HepG2 (cell line): ENCODE measurements at regions not wholly inside any gene's neighbourhood (a gene's known extent, or its start where the extent isn't known, plus 50 kb on each side); places are given as distances from the start of the nearest gene placed in this dataset.

ENCODE experiments used
- ATAC-seq: fragments of 200-7000 bp; cut with Tn5 transposase; 3 replicates; pipeline ENCODE4 v1.9.1; 2020; ENCODE audit warnings: mild to moderate bottlenecking, moderate library complexity
- BruUV-seq: library from RNA; stranded (reverse); fragments of 400-500 nt; replicated peaks from 2 replicates; lab custom pipeline; 2021; lab: Mats Ljungman, UMichigan
- CTCF ChIA-PET: fragments of 300-600 bp; formaldehyde crosslinking; extraction: SDS; loops from one replicate; lab custom pipeline; 2021; ENCODE audit warnings: low total read pairs, inconsistent platforms, low intra/inter-chr PET ratio; lab: Yijun Ruan, JAX
- POLR2A ChIA-PET: fragments of 350-600 bp; sonication (Branson Sonifier 250); formaldehyde crosslinking; loops from one replicate; lab custom pipeline; 2020; ENCODE audit warnings: antibody characterized with exemption, inconsistent platforms; lab: Yijun Ruan, JAX
- DNase-seq: peaks from one replicate; pipeline ENCODE4 v3.0.0-alpha.2; 2015; ENCODE audit warnings: low spot score
- FAIRE-seq: peaks from 3 replicates; lab custom pipeline; 2011; peaks lifted over from hg19 to GRCh38; lab: Jason Lieb, UNC
- H2AFZ ChIP-seq: one replicate; pipeline ENCODE4 v1.6.1; 2011; ENCODE audit warnings: low read length, inconsistent platforms
- H3K27ac ChIP-seq: fragments of 300-600 bp; 3 replicates; pipeline ENCODE4 v1.8.0; 2011; ENCODE audit warnings: mixed run types, mild to moderate bottlenecking, mixed read lengths, low read length, inconsistent platforms; ENCODE audit not compliant: insufficient read depth; ENCODE audit errors: extremely low read length
- H3K27me3 ChIP-seq, 2 experiments: fragments of 200-600 bp in 1 of 2; 2 replicates in 1 of 2; 3 replicates in 1 of 2; pipeline versions ENCODE4 v1.6.0 to v1.8.0; 2011; ENCODE audit warnings: low read length in 2 of 2, mild to moderate bottlenecking in 2 of 2, moderate library complexity in 2 of 2, inconsistent platforms in 1 of 2; ENCODE audit not compliant: insufficient read depth in 2 of 2, control insufficient read depth in 1 of 2
- H3K36me3 ChIP-seq, 2 experiments: fragments of 200-600 bp in 1 of 2; replicated peaks in 1 of 2; 2 replicates in 1 of 2; 3 replicates in 1 of 2; pipeline versions ENCODE4 v1.5.1 to v1.8.0; 2011; ENCODE audit warnings: low read length in 2 of 2, inconsistent platforms in 1 of 2; ENCODE audit not compliant: insufficient read depth in 2 of 2, control insufficient read depth in 1 of 2
- H3K4me1 ChIP-seq: 2 replicates; pipeline ENCODE4 v1.5.1; 2012; ENCODE audit warnings: low read length, inconsistent platforms; ENCODE audit not compliant: insufficient read depth
- H3K4me2 ChIP-seq: 2 replicates; pipeline ENCODE4 v1.6.0; 2011; ENCODE audit warnings: low read depth, low read length, inconsistent platforms
- H3K4me3 ChIP-seq, 3 experiments: fragments of 200-600 bp in 1 of 3; sonication (generic), shearing (Covaris generic) in 1 of 3; replicated peaks in 1 of 3; 2 replicates each; pipeline ENCODE4 v1.5.1; 2011 to 2016; ENCODE audit warnings: low read length in 3 of 3, inconsistent platforms in 2 of 3, low read depth in 2 of 3, mild to moderate bottlenecking in 2 of 3, control low read depth in 1 of 3, mixed read lengths in 1 of 3; ENCODE audit not compliant: insufficient read depth in 1 of 3
- H3K79me2 ChIP-seq: one replicate; pipeline ENCODE4 v1.6.1; 2011; ENCODE audit warnings: low read length, inconsistent platforms; ENCODE audit not compliant: insufficient read depth
- H3K9ac ChIP-seq: 2 replicates; pipeline ENCODE4 v1.6.0; 2011; ENCODE audit warnings: mild to moderate bottlenecking, low read depth, low read length, inconsistent platforms; ENCODE audit not compliant: insufficient read depth
- H3K9me3 ChIP-seq: 2 replicates; pipeline ENCODE4 v1.5.1; 2012; ENCODE audit warnings: mild to moderate bottlenecking, low read length
- H4K20me1 ChIP-seq: 2 replicates; pipeline ENCODE4 v1.6.0; 2011; ENCODE audit warnings: inconsistent platforms, mild to moderate bottlenecking, low read length, moderate library complexity; ENCODE audit not compliant: insufficient read depth
- BRD4 ChIP-seq: sonication (generic); formaldehyde crosslinking; IDR thresholded peaks from 2 replicates; pipeline ENCODE4 v1.4.0; 2020; ENCODE audit warnings: missing genetic modification reagents
- HDAC2 ChIP-seq: sonication (generic); formaldehyde crosslinking; IDR thresholded peaks from 2 replicates; pipeline ENCODE4 v1.4.0; 2020; ENCODE audit warnings: missing genetic modification reagents
- KDM4B ChIP-seq: sonication (generic); formaldehyde crosslinking; IDR thresholded peaks from 2 replicates; pipeline ENCODE4 v1.4.0; 2020; ENCODE audit warnings: missing genetic modification reagents
- MXD4 ChIP-seq: IDR thresholded peaks from 2 replicates; pipeline ENCODE4 v1.6.1; 2016; ENCODE audit warnings: mild to moderate bottlenecking, missing biosample characterization, missing genetic modification reagents
- PAF1 ChIP-seq: IDR thresholded peaks from 2 replicates; pipeline ENCODE4 v1.6.1; 2016; ENCODE audit warnings: missing genetic modification reagents, missing compliant biosample characterization
- PITX1 ChIP-seq: sonication (generic); formaldehyde crosslinking; IDR thresholded peaks from 2 replicates; pipeline ENCODE4 v1.5.1; 2020; ENCODE audit warnings: mild to moderate bottlenecking, missing genetic modification reagents
- REL ChIP-seq: sonication (generic); formaldehyde crosslinking; conservative IDR thresholded peaks from 2 replicates; pipeline ENCODE4 v1.8.0; 2022; ENCODE audit warnings: mild to moderate bottlenecking, missing genetic modification reagents, moderate library complexity
- TARDBP ChIP-seq: sonication (generic); formaldehyde crosslinking; IDR thresholded peaks from 2 replicates; pipeline ENCODE4 v1.8.0; 2022; ENCODE audit warnings: mild to moderate bottlenecking, missing genetic modification reagents
- ZEB1 ChIP-seq: IDR thresholded peaks from 2 replicates; pipeline ENCODE4 v1.6.1; 2012; ENCODE audit warnings: mild to moderate bottlenecking, low read depth, inconsistent platforms; ENCODE audit not compliant: insufficient replicate concordance
- ZNF180 ChIP-seq: sonication (generic); formaldehyde crosslinking; IDR thresholded peaks from 2 replicates; pipeline ENCODE4 v1.4.0; 2020; ENCODE audit warnings: low read depth, missing genetic modification reagents, borderline replicate concordance
- ZSCAN31 ChIP-seq: sonication (generic); formaldehyde crosslinking; IDR thresholded peaks from 2 replicates; pipeline ENCODE4 v1.5.0; 2020; ENCODE audit warnings: low read depth, mild to moderate bottlenecking, missing genetic modification reagents
- WGBS: methylation state at CpG from one replicate; pipeline ENCODE4 v1.1.6; 2017; ENCODE audit warnings: low lambda C conversion rate; 5-methylcytosine and 5-hydroxymethylcytosine counted together
- in situ Hi-C: cut with HindIII; loops from 2 replicates; pipeline ENCODE4 v1.10.0; 2017; ENCODE audit warnings: low pct_unique_long_range_greater_than_20kb; ENCODE audit not compliant: extremely low pct_ligation_motif_present
- intact Hi-C: fragments of 100-400 bp; cut with micrococcal nuclease; formaldehyde crosslinking; loops from one replicate; pipeline ENCODE4 v1.10.0; 2022; ENCODE audit not compliant: unreplicated experiment
- TF ChIP-seq, protein P1 (sequence below): sonication (generic); formaldehyde crosslinking; IDR thresholded peaks from 2 replicates; pipeline ENCODE4 v1.4.0; 2020; ENCODE audit warnings: missing genetic modification reagents
- TF ChIP-seq, protein P2 (sequence below): sonication (generic); formaldehyde crosslinking; IDR thresholded peaks from 2 replicates; pipeline ENCODE4 v1.4.0; 2020; ENCODE audit warnings: low read depth, mild to moderate bottlenecking, missing genetic modification reagents

DNA sequence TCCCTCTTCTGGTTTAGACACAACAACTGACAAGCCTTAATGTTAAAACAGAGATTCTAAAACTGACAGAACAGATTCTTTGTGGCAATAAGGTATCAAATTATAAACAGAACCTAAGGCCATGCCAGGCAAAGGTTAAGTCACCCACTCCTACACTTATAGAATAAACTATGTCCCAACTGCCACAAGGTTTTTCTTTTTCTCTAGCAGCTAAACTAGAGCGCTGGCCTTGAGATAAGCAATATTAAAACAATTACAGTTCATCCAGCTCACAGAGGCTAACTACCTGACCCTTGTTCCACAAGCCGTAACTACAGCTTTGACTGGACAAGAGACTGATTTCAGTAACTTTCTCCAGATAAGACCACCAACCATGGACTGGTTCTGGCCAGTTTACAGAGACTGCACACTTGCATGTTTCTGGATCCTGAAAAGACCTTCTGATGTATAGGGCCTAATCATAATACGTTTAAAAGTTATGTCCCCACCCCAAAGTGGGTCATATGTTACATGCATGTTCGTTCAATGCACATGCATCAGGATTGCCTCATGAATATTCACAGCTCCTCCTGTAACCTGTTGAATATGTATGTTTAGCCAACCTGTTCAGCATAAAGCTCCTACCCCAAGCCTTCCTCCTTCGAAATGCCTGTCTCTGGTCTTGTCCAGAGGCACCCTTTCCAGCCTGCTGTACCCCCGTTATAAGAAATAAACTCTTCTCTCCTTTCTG lies 61.9 kb upstream of the VASH1 start (continued):
- TF ChIP-seq, protein P1, sequence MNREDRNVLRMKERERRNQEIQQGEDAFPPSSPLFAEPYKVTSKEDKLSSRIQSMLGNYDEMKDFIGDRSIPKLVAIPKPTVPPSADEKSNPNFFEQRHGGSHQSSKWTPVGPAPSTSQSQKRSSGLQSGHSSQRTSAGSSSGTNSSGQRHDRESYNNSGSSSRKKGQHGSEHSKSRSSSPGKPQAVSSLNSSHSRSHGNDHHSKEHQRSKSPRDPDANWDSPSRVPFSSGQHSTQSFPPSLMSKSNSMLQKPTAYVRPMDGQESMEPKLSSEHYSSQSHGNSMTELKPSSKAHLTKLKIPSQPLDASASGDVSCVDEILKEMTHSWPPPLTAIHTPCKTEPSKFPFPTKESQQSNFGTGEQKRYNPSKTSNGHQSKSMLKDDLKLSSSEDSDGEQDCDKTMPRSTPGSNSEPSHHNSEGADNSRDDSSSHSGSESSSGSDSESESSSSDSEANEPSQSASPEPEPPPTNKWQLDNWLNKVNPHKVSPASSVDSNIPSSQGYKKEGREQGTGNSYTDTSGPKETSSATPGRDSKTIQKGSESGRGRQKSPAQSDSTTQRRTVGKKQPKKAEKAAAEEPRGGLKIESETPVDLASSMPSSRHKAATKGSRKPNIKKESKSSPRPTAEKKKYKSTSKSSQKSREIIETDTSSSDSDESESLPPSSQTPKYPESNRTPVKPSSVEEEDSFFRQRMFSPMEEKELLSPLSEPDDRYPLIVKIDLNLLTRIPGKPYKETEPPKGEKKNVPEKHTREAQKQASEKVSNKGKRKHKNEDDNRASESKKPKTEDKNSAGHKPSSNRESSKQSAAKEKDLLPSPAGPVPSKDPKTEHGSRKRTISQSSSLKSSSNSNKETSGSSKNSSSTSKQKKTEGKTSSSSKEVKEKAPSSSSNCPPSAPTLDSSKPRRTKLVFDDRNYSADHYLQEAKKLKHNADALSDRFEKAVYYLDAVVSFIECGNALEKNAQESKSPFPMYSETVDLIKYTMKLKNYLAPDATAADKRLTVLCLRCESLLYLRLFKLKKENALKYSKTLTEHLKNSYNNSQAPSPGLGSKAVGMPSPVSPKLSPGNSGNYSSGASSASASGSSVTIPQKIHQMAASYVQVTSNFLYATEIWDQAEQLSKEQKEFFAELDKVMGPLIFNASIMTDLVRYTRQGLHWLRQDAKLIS (CRISPR knock-in tag): no peak
- TF ChIP-seq HDAC2: no peak

DNA sequence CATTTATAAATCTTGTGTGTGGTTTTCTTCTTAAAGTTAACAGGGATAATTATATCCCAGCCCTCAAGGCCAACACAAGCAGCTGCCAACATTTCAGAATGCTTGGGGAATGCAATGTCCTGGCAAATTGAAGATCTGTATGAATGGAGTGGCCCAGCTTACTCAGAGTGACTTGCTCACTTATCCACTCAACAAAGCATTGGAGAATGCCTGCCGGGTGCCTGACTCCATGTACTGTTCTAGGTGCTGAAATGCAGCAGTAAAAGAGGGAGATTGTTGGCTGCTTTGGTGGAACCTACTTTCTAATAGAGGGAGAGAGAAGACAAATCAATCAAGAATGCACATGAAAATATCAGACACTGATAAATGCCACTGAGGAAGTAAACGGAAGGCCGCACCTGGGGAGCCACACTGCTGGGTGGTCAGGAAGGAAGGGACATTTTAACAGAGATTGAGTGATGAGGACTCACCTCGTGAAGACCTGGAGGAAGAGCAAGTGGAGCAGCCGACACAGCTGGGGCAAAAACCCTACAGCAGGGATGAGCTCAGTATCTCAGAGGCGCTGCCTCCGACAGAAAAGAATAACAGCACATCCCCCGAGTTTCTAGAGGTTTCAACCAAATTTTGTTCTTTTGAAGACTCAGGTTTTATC lies 61.2 kb upstream of the VASH1 start:
- Histone ChIP-seq H3K4me3 (no peak overlapping the region), H3K27ac (no peak overlapping the region), H3K27me3 (peaks cover 0 to 8% of the 10 kb centered on the region in 2 experiments; a peak in 2 of 5 replicates), H3K9ac (no peak overlapping the region), H4K20me1 (no peaks in the 10 kb centered on the region), H3K79me2 (no peaks in the 10 kb centered on the region), H3K4me1 (peaks cover 9% of the 10 kb centered on the region; the same call in 1 of the 2 replicates), H3K36me3 (no peaks in the 10 kb centered on the region), H2AFZ (no peak overlapping the region), H3K9me3 (no peaks in the 10 kb centered on the region), H3K4me2 (no peak overlapping the region)
- ATAC-seq (no peak), FAIRE-seq (no peak), DNase-seq (no peak)
- ChIA-PET CTCF (no interaction called here), POLR2A (no interaction called here)
- in situ Hi-C loops: no loop called here
- BruUV-seq: no TSS peak
- intact Hi-C loops: loop anchor here (5.0 kb wide), 1 partner anchor 448 kb away; no protein-coding TSS in a partner anchor
- no peak for TF ChIP-seq MXD4 (CRISPR knock-in tag)
- TF ChIP-seq PITX1 (CRISPR knock-in tag): no peak
- TF ChIP-seq ZEB1: no peak
- no peak for TF ChIP-seq PAF1
- TF ChIP-seq TARDBP: no peak
- TF ChIP-seq, protein P2, sequence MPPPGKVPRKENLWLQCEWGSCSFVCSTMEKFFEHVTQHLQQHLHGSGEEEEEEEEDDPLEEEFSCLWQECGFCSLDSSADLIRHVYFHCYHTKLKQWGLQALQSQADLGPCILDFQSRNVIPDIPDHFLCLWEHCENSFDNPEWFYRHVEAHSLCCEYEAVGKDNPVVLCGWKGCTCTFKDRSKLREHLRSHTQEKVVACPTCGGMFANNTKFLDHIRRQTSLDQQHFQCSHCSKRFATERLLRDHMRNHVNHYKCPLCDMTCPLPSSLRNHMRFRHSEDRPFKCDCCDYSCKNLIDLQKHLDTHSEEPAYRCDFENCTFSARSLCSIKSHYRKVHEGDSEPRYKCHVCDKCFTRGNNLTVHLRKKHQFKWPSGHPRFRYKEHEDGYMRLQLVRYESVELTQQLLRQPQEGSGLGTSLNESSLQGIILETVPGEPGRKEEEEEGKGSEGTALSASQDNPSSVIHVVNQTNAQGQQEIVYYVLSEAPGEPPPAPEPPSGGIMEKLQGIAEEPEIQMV: no peak
- TF ChIP-seq REL (CRISPR knock-in tag): no peak
- TF ChIP-seq ZNF180 (CRISPR knock-in tag): no peak
- no peak for TF ChIP-seq ZSCAN31
- TF ChIP-seq BRD4 (CRISPR knock-in tag): no peak
- TF ChIP-seq KDM4B: no peak
- WGBS: 60% methylated on average over 8 of the region's 8 CpGs
